ENCODE measurements at regions not wholly inside any gene's neighbourhood (a gene's known extent, or its start where the extent isn't known, plus 50 kb on each side); places are given as distances from the start of the nearest gene placed in this dataset.

GRCh38 chr1:64330839-64331238 is 127.4 kb downstream of the UBE2U start:
- Histone ChIP-seq H3K9me3 (no peaks in the 10 kb centered on the region), H3K4me1 (no peaks in the 10 kb centered on the region), H3K27me3 (replicated peaks; ENCODE audit: control insufficient read depth, insufficient read depth, low read length) (no peaks in the 10 kb centered on the region), H3K4me3 (ENCODE audit: low read depth, low read length) (no peak overlapping the region), H3K36me3 (ENCODE audit: control insufficient read depth, insufficient read depth, low read length) (no peaks in the 10 kb centered on the region)
- Mint-ChIP-seq H3K36me3 (ENCODE audit: insufficient read depth, unreplicated experiment) (no peaks in the 10 kb centered on the region), H3K27ac (ENCODE audit: unreplicated experiment) (no peak overlapping the region), H3K4me1 (ENCODE audit: low read depth, unreplicated experiment) (peaks cover 5% of the 10 kb centered on the region), H3K4me3 (ENCODE audit: unreplicated experiment) (no peak overlapping the region), H3K9me3 (ENCODE audit: unreplicated experiment) (no peaks in the 10 kb centered on the region), H3K27me3 (ENCODE audit: insufficient read depth, unreplicated experiment) (no peaks in the 10 kb centered on the region)
- POLR2A ChIA-PET: interaction anchor here (0.7 kb wide), 1 partner anchor 68 kb away, joined by 4 read pairs; no protein-coding TSS in a partner anchor
- BruUV-seq (replicated peaks): no TSS peak
- intact Hi-C loops (cut with micrococcal nuclease; ENCODE audit: unreplicated experiment): no loop called here
- no peak for DNase-seq
- CTCF ChIA-PET: no interaction called here
- no peak for TF ChIP-seq CTCF (IDR thresholded peaks at IDR 0.05; ENCODE audit: insufficient read depth in 1 of 2, low read depth in 1 of 2, low read length in 1 of 2, severe bottlenecking in 1 of 2, unreplicated experiment in 1 of 2)

DNA sequence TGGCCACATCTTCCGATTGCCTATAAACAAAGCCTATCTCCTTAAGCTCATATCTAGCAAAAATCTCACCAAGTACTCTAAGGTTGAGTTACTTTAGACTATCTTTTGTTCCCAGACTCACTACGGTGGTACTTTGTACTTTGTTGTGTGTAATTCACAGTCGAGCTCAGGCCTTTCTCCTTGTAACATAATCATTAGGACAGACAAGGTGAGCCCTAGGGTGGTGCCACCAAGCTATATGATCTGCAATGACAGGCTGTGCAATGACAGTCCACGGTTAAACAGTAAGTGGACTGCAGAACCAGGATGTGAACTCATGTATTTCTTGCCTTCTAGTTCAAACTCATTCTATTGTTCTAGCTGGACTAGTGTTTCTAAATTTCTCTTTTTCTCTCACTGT is 132.2 kb downstream of the UBE2U start:
- H3K9me3 ChIP-seq: no peaks in the 10 kb centered on the region
- no peaks in the 10 kb centered on the region for H3K4me1 Mint-ChIP-seq (ENCODE audit: low read depth, unreplicated experiment)
- no TSS peak for BruUV-seq (replicated peaks)
- no peaks in the 10 kb centered on the region for H3K36me3 ChIP-seq (ENCODE audit: control insufficient read depth, insufficient read depth, low read length)
- H3K9me3 Mint-ChIP-seq (ENCODE audit: unreplicated experiment): peaks cover 7% of the 10 kb centered on the region
- H3K27me3 Mint-ChIP-seq (ENCODE audit: insufficient read depth, unreplicated experiment): peaks cover 3% of the 10 kb centered on the region
- intact Hi-C loops (cut with micrococcal nuclease; ENCODE audit: unreplicated experiment): no loop called here
- ChIA-PET CTCF (no interaction called here), POLR2A (no interaction called here)
- no peaks in the 10 kb centered on the region for H3K4me1 ChIP-seq
- no peak for DNase-seq
- H3K4me3 ChIP-seq (ENCODE audit: low read depth, low read length): no peak overlapping the region
- no peaks in the 10 kb centered on the region for H3K27me3 ChIP-seq (replicated peaks; ENCODE audit: control insufficient read depth, insufficient read depth, low read length)
- no peak for TF ChIP-seq CTCF (IDR thresholded peaks at IDR 0.05; ENCODE audit: insufficient read depth in 1 of 2, low read depth in 1 of 2, low read length in 1 of 2, severe bottlenecking in 1 of 2, unreplicated experiment in 1 of 2)
- H3K36me3 Mint-ChIP-seq (ENCODE audit: insufficient read depth, unreplicated experiment): no peaks in the 10 kb centered on the region
- H3K4me3 Mint-ChIP-seq (ENCODE audit: unreplicated experiment): no peak overlapping the region
- H3K27ac Mint-ChIP-seq (ENCODE audit: unreplicated experiment): no peak overlapping the region

GRCh38 chr1:64337475-64337874 is 132.5 kb upstream of the CACHD1 start:
- intact Hi-C loops (cut with micrococcal nuclease; ENCODE audit: unreplicated experiment): no loop called here
- no peak for TF ChIP-seq CTCF (IDR thresholded peaks at IDR 0.05; ENCODE audit: insufficient read depth in 1 of 2, low read depth in 1 of 2, low read length in 1 of 2, severe bottlenecking in 1 of 2, unreplicated experiment in 1 of 2)
- Mint-ChIP-seq H3K4me3 (ENCODE audit: unreplicated experiment) (no peak overlapping the region), H3K9me3 (ENCODE audit: unreplicated experiment) (peaks cover 9% of the 10 kb centered on the region), H3K4me1 (ENCODE audit: low read depth, unreplicated experiment) (no peaks in the 10 kb centered on the region), H3K27ac (ENCODE audit: unreplicated experiment) (no peak overlapping the region), H3K36me3 (ENCODE audit: insufficient read depth, unreplicated experiment) (no peaks in the 10 kb centered on the region), H3K27me3 (ENCODE audit: insufficient read depth, unreplicated experiment) (peaks cover 3% of the 10 kb centered on the region)
- DNase-seq: no peak
- H3K36me3 ChIP-seq (ENCODE audit: control insufficient read depth, insufficient read depth, low read length): no peaks in the 10 kb centered on the region
- no peaks in the 10 kb centered on the region for H3K4me1 ChIP-seq
- no peaks in the 10 kb centered on the region for H3K9me3 ChIP-seq
- H3K4me3 ChIP-seq (ENCODE audit: low read depth, low read length): no peak overlapping the region
- CTCF ChIA-PET: no interaction called here
- POLR2A ChIA-PET: no interaction called here
- no peaks in the 10 kb centered on the region for H3K27me3 ChIP-seq (replicated peaks; ENCODE audit: control insufficient read depth, insufficient read depth, low read length)
- no TSS peak for BruUV-seq (replicated peaks)
